ENCODE measurements at regions not wholly inside any gene's neighbourhood (a gene's known extent, or its start where the extent isn't known, plus 50 kb on each side); places are given as distances from the start of the nearest gene placed in this dataset.
A peak's percentile ranks its signal among the peaks of the same experiment; 100 is the strongest.

DNA sequence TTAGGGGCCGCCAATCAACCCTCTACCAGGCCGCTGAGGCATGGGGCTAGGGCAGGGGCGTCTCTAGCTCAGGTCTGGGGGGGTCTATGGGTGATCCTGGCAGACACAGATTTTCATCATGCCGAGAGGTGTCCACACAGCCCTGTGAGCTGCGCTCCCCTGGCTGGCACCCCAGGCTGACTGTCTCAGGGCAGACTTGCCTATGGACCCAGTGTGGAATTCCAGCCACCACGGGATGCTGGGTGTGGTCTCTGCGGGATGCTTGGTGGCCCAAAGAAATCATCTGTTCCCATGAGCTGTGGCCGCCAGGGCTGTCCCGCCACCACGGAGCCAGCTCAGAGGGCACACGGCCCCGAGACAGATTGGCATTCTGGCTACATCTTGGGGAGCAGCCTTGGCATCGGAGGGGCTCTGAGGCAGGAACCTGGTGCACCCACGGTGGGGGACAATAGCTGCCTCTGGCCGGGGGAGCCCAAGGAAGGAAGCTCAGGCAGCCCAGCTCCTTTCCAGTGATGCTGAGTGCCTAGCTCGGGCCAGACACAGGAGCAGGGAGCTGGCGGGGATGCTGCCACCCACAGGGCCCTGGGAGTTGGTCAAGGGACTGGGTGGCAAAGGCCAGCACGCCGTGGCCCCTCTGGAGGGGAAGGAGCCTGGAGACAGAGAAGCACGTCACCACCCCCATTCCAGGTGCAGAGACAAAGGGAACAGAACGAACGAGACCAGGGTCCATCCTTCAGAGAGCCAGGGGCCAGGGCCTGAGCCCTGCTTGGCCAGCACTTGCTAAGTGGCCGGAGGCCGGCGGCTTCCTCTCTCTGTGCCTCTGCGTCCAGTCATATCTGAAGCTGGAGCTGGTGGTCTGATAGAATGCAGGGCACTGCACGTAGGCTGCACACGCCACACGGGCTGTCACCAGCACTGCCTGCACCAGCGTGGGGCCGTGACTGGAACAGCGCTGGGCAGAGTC is 64.4 kb upstream of the FGF3 start:
- Histone ChIP-seq H3K27ac (ENCODE audit: low read depth in 1 of 2, low read length in 2 of 2) (no peak overlapping the region), H3K4me3 (ENCODE audit: low read length in 2 of 2) (no peak overlapping the region), H3K4me1 (ENCODE audit: control insufficient read depth in 1 of 2, insufficient read depth in 2 of 2, low read length in 2 of 2) (no peaks in the 10 kb centered on the region), H3K36me3 (ENCODE audit: control insufficient read depth in 1 of 2, insufficient read depth in 2 of 2, low read length in 1 of 2) (no peaks in the 10 kb centered on the region), H3K9me3 (ENCODE audit: control insufficient read depth, low read length) (no peaks in the 10 kb centered on the region), H3K27me3 (ENCODE audit: control insufficient read depth in 1 of 2, insufficient read depth in 2 of 2, low read length in 1 of 2) (no peaks in the 10 kb centered on the region)
- ATAC-seq (ENCODE audit: low FRiP score) (no peak), DNase-seq (peak; percentile 27 to 62)
- WGBS, 2 donors = 82 to 89% methylated on average over 31 to 32 of the region's 32 CpGs
- intact Hi-C loops (cut with DNase I) = loop anchor here in 1 of 2 donors (10.0 kb wide), 1 partner anchor 189 kb away; no protein-coding TSS in a partner anchor

GRCh38 chr11:69884286-69884685 is 65.1 kb upstream of the FGF3 start:
- no peaks in the 10 kb centered on the region for H3K36me3 ChIP-seq (ENCODE audit: control insufficient read depth in 1 of 2, insufficient read depth in 2 of 2, low read length in 1 of 2)
- no peak for ATAC-seq (ENCODE audit: low FRiP score)
- intact Hi-C loops (cut with DNase I) = loop anchor here in 1 of 2 donors (10.0 kb wide), 1 partner anchor 189 kb away; no protein-coding TSS in a partner anchor
- H3K9me3 ChIP-seq (ENCODE audit: control insufficient read depth, low read length) = no peaks in the 10 kb centered on the region
- DNase-seq = peak in 1 of 2 donors; percentile 25
- no peak overlapping the region for H3K27ac ChIP-seq (ENCODE audit: low read depth in 1 of 2, low read length in 2 of 2)
- WGBS, 2 donors = 90 to 95% methylated on average over 10 of the region's 10 CpGs
- no peak overlapping the region for H3K4me3 ChIP-seq (ENCODE audit: low read length in 2 of 2)
- H3K4me1 ChIP-seq (ENCODE audit: control insufficient read depth in 1 of 2, insufficient read depth in 2 of 2, low read length in 2 of 2) = no peaks in the 10 kb centered on the region
- H3K27me3 ChIP-seq (ENCODE audit: control insufficient read depth in 1 of 2, insufficient read depth in 2 of 2, low read length in 1 of 2) = no peaks in the 10 kb centered on the region

GRCh38 chr11:69884751-69885150 is 65.5 kb upstream of the FGF3 start:
- Histone ChIP-seq H3K9me3 (ENCODE audit: control insufficient read depth, low read length) (no peaks in the 10 kb centered on the region), H3K4me3 (ENCODE audit: low read length in 2 of 2) (no peak overlapping the region), H3K27ac (ENCODE audit: low read depth in 1 of 2, low read length in 2 of 2) (no peak overlapping the region), H3K4me1 (ENCODE audit: control insufficient read depth in 1 of 2, insufficient read depth in 2 of 2, low read length in 2 of 2) (no peaks in the 10 kb centered on the region), H3K27me3 (ENCODE audit: control insufficient read depth in 1 of 2, insufficient read depth in 2 of 2, low read length in 1 of 2) (no peaks in the 10 kb centered on the region), H3K36me3 (ENCODE audit: control insufficient read depth in 1 of 2, insufficient read depth in 2 of 2, low read length in 1 of 2) (no peaks in the 10 kb centered on the region)
- ATAC-seq (ENCODE audit: low FRiP score) = no peak
- DNase-seq = peak in 1 of 2 donors; percentile 11
- 77 to 84% methylated on average over 7 of the region's 7 CpGs for WGBS, 2 donors
- intact Hi-C loops (cut with DNase I) = loop anchor here in 1 of 2 donors (10.0 kb wide), 1 partner anchor 190 kb away; no protein-coding TSS in a partner anchor

DNA sequence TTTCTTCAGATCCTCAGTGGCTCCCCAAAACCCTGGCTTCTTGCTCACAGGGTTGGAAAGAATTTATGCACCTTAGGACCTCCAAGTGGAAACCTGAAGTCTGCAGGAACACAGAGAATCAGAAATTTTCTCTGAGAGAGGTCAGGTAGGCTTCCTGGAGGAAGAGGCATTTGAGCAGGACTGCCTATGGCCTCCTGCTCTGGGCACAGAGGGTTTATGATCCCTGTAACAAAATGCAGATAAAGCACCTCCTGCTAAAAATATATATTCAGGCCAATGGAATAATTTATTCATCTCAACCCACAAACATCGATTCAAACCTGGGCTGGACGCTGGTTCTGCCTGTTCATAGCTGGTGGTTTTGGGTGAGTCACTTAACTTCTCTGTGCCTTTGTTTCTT is 68.1 kb upstream of the FGF3 start:
- no peak for DNase-seq
- Histone ChIP-seq H3K27ac (ENCODE audit: low read depth in 1 of 2, low read length in 2 of 2) (no peak overlapping the region), H3K9me3 (ENCODE audit: control insufficient read depth, low read length) (no peaks in the 10 kb centered on the region), H3K4me3 (ENCODE audit: low read length in 2 of 2) (no peak overlapping the region), H3K4me1 (ENCODE audit: control insufficient read depth in 1 of 2, insufficient read depth in 2 of 2, low read length in 2 of 2) (no peaks in the 10 kb centered on the region), H3K36me3 (ENCODE audit: control insufficient read depth in 1 of 2, insufficient read depth in 2 of 2, low read length in 1 of 2) (no peaks in the 10 kb centered on the region), H3K27me3 (ENCODE audit: control insufficient read depth in 1 of 2, insufficient read depth in 2 of 2, low read length in 1 of 2) (no peaks in the 10 kb centered on the region)
- WGBS, 2 donors = 93 to 96% methylated on average over 2 of the region's 2 CpGs
- intact Hi-C loops (cut with DNase I) = loop anchor here in 1 of 2 donors (10.0 kb wide), 1 partner anchor 193 kb away; no protein-coding TSS in a partner anchor
- ATAC-seq (ENCODE audit: low FRiP score) = no peak

DNA sequence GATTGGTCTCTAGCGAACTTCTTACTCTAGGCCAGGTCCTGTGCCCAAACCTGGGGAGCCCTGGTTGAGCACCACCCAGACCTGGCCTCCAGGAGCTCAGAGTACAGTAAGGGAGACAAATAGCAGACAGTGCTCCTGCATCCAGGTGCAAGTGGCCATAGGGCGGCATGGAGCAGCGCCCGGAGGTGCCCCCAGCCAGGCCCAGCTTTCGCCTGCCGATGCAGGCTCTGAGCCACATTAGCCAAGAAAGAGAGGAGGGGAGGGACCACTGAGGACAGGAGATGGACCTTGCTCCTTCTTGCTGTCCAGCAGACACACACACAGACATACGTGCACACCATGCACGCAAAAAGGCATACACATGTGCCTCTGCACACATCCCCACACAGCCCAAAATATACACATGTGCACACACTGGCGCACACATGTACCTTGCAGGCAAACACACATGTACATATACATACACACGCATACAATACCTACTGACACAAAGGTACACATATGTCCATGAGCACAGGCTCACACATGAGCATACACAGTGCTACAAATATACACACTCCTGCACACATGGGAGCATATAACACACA is 68.7 kb upstream of the FGF3 start:
- Histone ChIP-seq H3K9me3 (ENCODE audit: control insufficient read depth, low read length) (no peaks in the 10 kb centered on the region), H3K4me1 (ENCODE audit: control insufficient read depth in 1 of 2, insufficient read depth in 2 of 2, low read length in 2 of 2) (no peaks in the 10 kb centered on the region), H3K4me3 (ENCODE audit: low read length in 2 of 2) (no peak overlapping the region), H3K27me3 (ENCODE audit: control insufficient read depth in 1 of 2, insufficient read depth in 2 of 2, low read length in 1 of 2) (no peaks in the 10 kb centered on the region), H3K27ac (ENCODE audit: low read depth in 1 of 2, low read length in 2 of 2) (no peak overlapping the region), H3K36me3 (ENCODE audit: control insufficient read depth in 1 of 2, insufficient read depth in 2 of 2, low read length in 1 of 2) (no peaks in the 10 kb centered on the region)
- intact Hi-C loops (cut with DNase I) = loop anchor here (2.0 to 10.0 kb wide), 2 partner anchors 193 to 201 kb away; no protein-coding TSS in a partner anchor
- 83 to 91% methylated on average over 10 of the region's 10 CpGs for WGBS, 2 donors
- DNase-seq (peak in 1 of 2 donors; percentile 21), ATAC-seq (ENCODE audit: low FRiP score) (no peak)

DNA sequence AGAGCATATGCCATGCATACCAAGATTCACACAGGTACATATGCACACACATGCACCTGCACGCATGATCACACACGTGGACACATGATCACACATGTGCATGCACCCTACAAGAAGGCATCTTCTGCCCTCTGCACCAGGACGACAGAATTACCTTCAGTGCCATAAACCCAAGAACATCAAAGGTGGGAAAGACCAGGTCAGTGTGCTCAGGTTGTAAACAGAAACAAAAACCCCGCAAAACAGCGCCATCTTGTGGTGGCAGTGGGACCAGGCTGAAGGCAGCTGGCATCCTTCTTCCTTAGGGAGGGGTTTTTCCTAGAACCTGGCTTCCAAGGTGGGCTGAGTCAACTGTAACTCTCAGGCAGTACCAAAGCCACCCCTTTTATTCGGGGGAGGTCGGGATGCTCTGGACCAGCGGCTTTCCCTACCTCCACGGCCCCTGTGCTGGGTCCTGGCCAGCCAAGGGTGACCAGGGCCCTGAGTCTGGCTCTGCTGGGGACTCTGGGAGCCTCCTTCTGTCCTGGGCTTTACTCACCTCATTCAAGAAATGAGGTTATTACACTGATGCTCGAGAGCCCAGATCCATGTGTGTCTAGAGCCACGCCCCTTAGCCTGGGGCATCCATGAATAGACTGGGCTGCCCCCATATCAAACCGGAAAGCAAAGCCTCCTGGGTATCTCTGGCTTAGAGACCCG is 69.4 kb upstream of the FGF3 start:
- H3K9me3 ChIP-seq (ENCODE audit: control insufficient read depth, low read length) = no peaks in the 10 kb centered on the region
- peak in 1 of 2 donors; percentile 67 for DNase-seq
- H3K36me3 ChIP-seq (ENCODE audit: control insufficient read depth in 1 of 2, insufficient read depth in 2 of 2, low read length in 1 of 2) = no peaks in the 10 kb centered on the region
- ATAC-seq (ENCODE audit: low FRiP score) = no peak
- H3K27ac ChIP-seq (ENCODE audit: low read depth in 1 of 2, low read length in 2 of 2) = no peak overlapping the region
- intact Hi-C loops (cut with DNase I) = loop anchor here (2.0 to 10.0 kb wide), 2 partner anchors 194 to 202 kb away; no protein-coding TSS in a partner anchor
- no peaks in the 10 kb centered on the region for H3K27me3 ChIP-seq (ENCODE audit: control insufficient read depth in 1 of 2, insufficient read depth in 2 of 2, low read length in 1 of 2)
- no peak overlapping the region for H3K4me3 ChIP-seq (ENCODE audit: low read length in 2 of 2)
- 33 to 41% methylated on average over 13 of the region's 13 CpGs for WGBS, 2 donors
- H3K4me1 ChIP-seq (ENCODE audit: control insufficient read depth in 1 of 2, insufficient read depth in 2 of 2, low read length in 2 of 2) = no peaks in the 10 kb centered on the region

GRCh38 chr11:69889400-69890318 is 70.4 kb upstream of the FGF3 start:
- peak; percentile 17 to 21 for DNase-seq
- Histone ChIP-seq H3K4me3 (ENCODE audit: low read length in 2 of 2) (no peak overlapping the region), H3K4me1 (ENCODE audit: control insufficient read depth in 1 of 2, insufficient read depth in 2 of 2, low read length in 2 of 2) (no peaks in the 10 kb centered on the region), H3K9me3 (ENCODE audit: control insufficient read depth, low read length) (no peaks in the 10 kb centered on the region), H3K27ac (ENCODE audit: low read depth in 1 of 2, low read length in 2 of 2) (no peak overlapping the region), H3K27me3 (ENCODE audit: control insufficient read depth in 1 of 2, insufficient read depth in 2 of 2, low read length in 1 of 2) (no peaks in the 10 kb centered on the region), H3K36me3 (ENCODE audit: control insufficient read depth in 1 of 2, insufficient read depth in 2 of 2, low read length in 1 of 2) (no peaks in the 10 kb centered on the region)
- ATAC-seq (ENCODE audit: low FRiP score) = no peak
- 76% methylated on average over 27 of the region's 27 CpGs for WGBS, 2 donors
- intact Hi-C loops (cut with DNase I) = loop anchor here (2.0 to 10.0 kb wide), 2 partner anchors 195 to 203 kb away; no protein-coding TSS in a partner anchor

Data from aorta (tissue), 5 donors.